HUES64 (cell line): ENCODE measurements at regions not wholly inside any gene's neighbourhood (a gene's known extent, or its start where the extent isn't known, plus 50 kb on each side); places are given as distances from the start of the nearest gene placed in this dataset.

Source experiments
- H3K27ac ChIP-seq: 2 replicates; pipeline ENCODE4 v1.7.0; 2013; ENCODE audit warnings: low read depth, low read length, inconsistent platforms
- H3K27me3 ChIP-seq: 2 replicates; pipeline ENCODE4 v1.6.1; 2013; ENCODE audit warnings: mild to moderate bottlenecking, low read length; ENCODE audit not compliant: insufficient read depth
- H3K36me3 ChIP-seq: 2 replicates; pipeline ENCODE4 v1.6.1; 2013; ENCODE audit warnings: mild to moderate bottlenecking, low read length; ENCODE audit not compliant: insufficient read depth
- H3K4me1 ChIP-seq: 2 replicates; pipeline ENCODE4 v1.6.1; 2013; ENCODE audit warnings: mild to moderate bottlenecking, low read length, moderate library complexity; ENCODE audit not compliant: insufficient read depth
- H3K4me3 ChIP-seq: 2 replicates; pipeline ENCODE4 v1.5.1; 2013; ENCODE audit warnings: mild to moderate bottlenecking, low read length, moderate library complexity
- H3K9ac ChIP-seq: 2 replicates; pipeline ENCODE4 v1.6.1; 2013; ENCODE audit warnings: mild to moderate bottlenecking, low read depth, low read length
- H3K9me3 ChIP-seq: 2 replicates; pipeline ENCODE4 v1.6.1; 2013; ENCODE audit warnings: low read depth, low read length; ENCODE audit not compliant: insufficient read depth
- WGBS: fragments of 150-250, 120-280 bp; methylation state at CpG from one replicate; pipeline ENCODE4 v1.1.7; 2013; ENCODE audit warnings: missing lambda C conversion rate; 5-methylcytosine and 5-hydroxymethylcytosine counted together

GRCh38 chr9:79945016-79945415 lies 373.3 kb downstream of the TLE4 start:
- Histone ChIP-seq H3K36me3 (no peaks in the 10 kb centered on the region), H3K27me3 (no peaks in the 10 kb centered on the region), H3K27ac (no peak overlapping the region), H3K9me3 (no peaks in the 10 kb centered on the region), H3K4me1 (no peaks in the 10 kb centered on the region), H3K4me3 (no peak overlapping the region), H3K9ac (no peak overlapping the region)
- WGBS, result 96% methylated on average over 1 of the region's 1 CpG

GRCh38 chr9:79940919-79941318 lies 369.2 kb downstream of the TLE4 start:
- no peak overlapping the region for H3K4me3 ChIP-seq
- H3K36me3 ChIP-seq, result no peaks in the 10 kb centered on the region
- no peaks in the 10 kb centered on the region for H3K9me3 ChIP-seq
- WGBS, result 98% methylated on average over 6 of the region's 6 CpGs
- H3K4me1 ChIP-seq, result no peaks in the 10 kb centered on the region
- H3K9ac ChIP-seq, result no peak overlapping the region
- H3K27me3 ChIP-seq, result no peaks in the 10 kb centered on the region
- no peak overlapping the region for H3K27ac ChIP-seq

GRCh38 chr9:79939819-79940218 lies 368.1 kb downstream of the TLE4 start:
- Histone ChIP-seq H3K36me3 (no peaks in the 10 kb centered on the region), H3K4me3 (no peak overlapping the region), H3K27ac (no peak overlapping the region), H3K27me3 (no peaks in the 10 kb centered on the region), H3K9ac (no peak overlapping the region), H3K4me1 (no peaks in the 10 kb centered on the region), H3K9me3 (no peaks in the 10 kb centered on the region)
- 94% methylated on average over 5 of the region's 5 CpGs for WGBS

- H3K27ac ChIP-seq, result no peak overlapping the region
- H3K36me3 ChIP-seq, result no peaks in the 10 kb centered on the region
- H3K9ac ChIP-seq, result no peak overlapping the region
- H3K4me1 ChIP-seq, result no peaks in the 10 kb centered on the region
- H3K9me3 ChIP-seq, result no peaks in the 10 kb centered on the region
- H3K27me3 ChIP-seq, result no peaks in the 10 kb centered on the region
- WGBS, result 94% methylated on average over 4 of the region's 4 CpGs
- H3K4me3 ChIP-seq, result no peak overlapping the region
Observed at GRCh38 chr9:79936336-79936735, 364.6 kb downstream of the TLE4 start.

GRCh38 chr9:79929285-79929684 lies 357.5 kb downstream of the TLE4 start:
- H3K36me3 ChIP-seq, result no peaks in the 10 kb centered on the region
- no peak overlapping the region for H3K4me3 ChIP-seq
- H3K9ac ChIP-seq, result no peak overlapping the region
- WGBS, result 89% methylated on average over 4 of the region's 4 CpGs
- no peaks in the 10 kb centered on the region for H3K27me3 ChIP-seq
- H3K27ac ChIP-seq, result no peak overlapping the region
- no peaks in the 10 kb centered on the region for H3K4me1 ChIP-seq
- H3K9me3 ChIP-seq, result no peaks in the 10 kb centered on the region

GRCh38 chr9:79928661-79929223 lies 357.0 kb downstream of the TLE4 start:
- H3K27ac ChIP-seq, result no peak overlapping the region
- no peaks in the 10 kb centered on the region for H3K36me3 ChIP-seq
- no peaks in the 10 kb centered on the region for H3K27me3 ChIP-seq
- H3K9ac ChIP-seq, result no peak overlapping the region
- no peaks in the 10 kb centered on the region for H3K9me3 ChIP-seq
- WGBS, result 94% methylated on average over 4 of the region's 4 CpGs
- no peak overlapping the region for H3K4me3 ChIP-seq
- H3K4me1 ChIP-seq, result no peaks in the 10 kb centered on the region

GRCh38 chr9:79925326-79925725 lies 353.6 kb downstream of the TLE4 start:
- H3K9ac ChIP-seq, result no peak overlapping the region
- H3K27ac ChIP-seq, result no peak overlapping the region
- H3K9me3 ChIP-seq, result no peaks in the 10 kb centered on the region
- H3K27me3 ChIP-seq, result no peaks in the 10 kb centered on the region
- H3K4me3 ChIP-seq, result no peak overlapping the region
- no peaks in the 10 kb centered on the region for H3K36me3 ChIP-seq
- no peaks in the 10 kb centered on the region for H3K4me1 ChIP-seq

- no peak overlapping the region for H3K9ac ChIP-seq
- WGBS, result 48% methylated on average over 2 of the region's 2 CpGs
- H3K27ac ChIP-seq, result no peak overlapping the region
- no peaks in the 10 kb centered on the region for H3K27me3 ChIP-seq
- H3K9me3 ChIP-seq, result no peaks in the 10 kb centered on the region
- H3K4me3 ChIP-seq, result no peak overlapping the region
- no peaks in the 10 kb centered on the region for H3K4me1 ChIP-seq
- no peaks in the 10 kb centered on the region for H3K36me3 ChIP-seq
Observed at GRCh38 chr9:79924836-79925235, 353.1 kb downstream of the TLE4 start.

- H3K9ac ChIP-seq, result no peak overlapping the region
- H3K4me1 ChIP-seq, result no peaks in the 10 kb centered on the region
- H3K27ac ChIP-seq, result no peak overlapping the region
- no peaks in the 10 kb centered on the region for H3K9me3 ChIP-seq
- 97% methylated on average over 4 of the region's 4 CpGs for whole genome bisulfite sequencing
- H3K27me3 ChIP-seq, result no peaks in the 10 kb centered on the region
- no peaks in the 10 kb centered on the region for H3K36me3 ChIP-seq
- H3K4me3 ChIP-seq, result no peak overlapping the region
Observed at GRCh38 chr9:79917421-79917820, 345.7 kb downstream of the TLE4 start.

- 95% methylated on average over 4 of the region's 4 CpGs for WGBS
- no peak overlapping the region for H3K4me3 ChIP-seq
- no peaks in the 10 kb centered on the region for H3K36me3 ChIP-seq
- H3K9ac ChIP-seq, result no peak overlapping the region
- H3K4me1 ChIP-seq, result no peaks in the 10 kb centered on the region
- no peak overlapping the region for H3K27ac ChIP-seq
- no peaks in the 10 kb centered on the region for H3K9me3 ChIP-seq
- H3K27me3 ChIP-seq, result no peaks in the 10 kb centered on the region
Observed at GRCh38 chr9:79913867-79914266, 342.1 kb downstream of the TLE4 start.

GRCh38 chr9:79912318-79913070 lies 340.7 kb downstream of the TLE4 start:
- H3K27me3 ChIP-seq, result no peaks in the 10 kb centered on the region
- H3K9ac ChIP-seq, result no peak overlapping the region
- H3K9me3 ChIP-seq, result no peaks in the 10 kb centered on the region
- no peak overlapping the region for H3K27ac ChIP-seq
- H3K4me1 ChIP-seq, result no peaks in the 10 kb centered on the region
- H3K4me3 ChIP-seq, result no peak overlapping the region
- 96% methylated on average over 2 of the region's 2 CpGs for WGBS
- no peaks in the 10 kb centered on the region for H3K36me3 ChIP-seq

- no peaks in the 10 kb centered on the region for H3K9me3 ChIP-seq
- no peak overlapping the region for H3K9ac ChIP-seq
- no peak overlapping the region for H3K4me3 ChIP-seq
- 96% methylated on average over 19 of the region's 19 CpGs for WGBS
- H3K27me3 ChIP-seq, result no peaks in the 10 kb centered on the region
- no peak overlapping the region for H3K27ac ChIP-seq
- H3K36me3 ChIP-seq, result no peaks in the 10 kb centered on the region
- H3K4me1 ChIP-seq, result no peaks in the 10 kb centered on the region
Observed at GRCh38 chr9:79911724-79912123, 340.0 kb downstream of the TLE4 start.
